ENCODE measurements at regions not wholly inside any gene's neighbourhood (a gene's known extent, or its start where the extent isn't known, plus 50 kb on each side); places are given as distances from the start of the nearest gene placed in this dataset.
A peak's percentile ranks its signal among the peaks of the same experiment; 100 is the strongest.

GRCh38 chr1:60971330-60971729 lies 111.0 kb upstream of the NFIA start:
- no peak overlapping the region for H3K27ac Mint-ChIP-seq
- H3K4me3 Mint-ChIP-seq = no peak overlapping the region
- H3K9me3 Mint-ChIP-seq = peaks cover 7 to 12% (median 8%) of the 10 kb centered on the region in 7 donors
- DNase-seq = no peak
- WGBS (ENCODE audit: insufficient coverage) = 100% methylated on average over 1 of the region's 2 CpGs
- Histone ChIP-seq H3K9ac (ENCODE audit: insufficient read depth, low read length, poor library complexity, severe bottlenecking) (no peak overlapping the region), H3K4me1 (ENCODE audit: control insufficient read depth in 1 of 2, insufficient read depth in 2 of 2, low read length in 2 of 2) (no peaks in the 10 kb centered on the region), H3K4me3 (replicated peaks in 1 of 3; ENCODE audit: low read depth in 2 of 3, low read length in 3 of 3) (no peak overlapping the region), H2AFZ (ENCODE audit: insufficient read depth, low read depth, low read length, poor library complexity, severe bottlenecking) (no peak overlapping the region), H3K79me2 (ENCODE audit: insufficient read depth, low read length) (no peaks in the 10 kb centered on the region), H3K9me3 (replicated peaks in 1 of 2; ENCODE audit: control insufficient read depth in 1 of 2, insufficient read depth in 1 of 2, low read length in 2 of 2) (peaks cover 2 to 9% of the 10 kb centered on the region in 2 donors), H3K27me3 (ENCODE audit: control insufficient read depth in 2 of 2, insufficient read depth in 2 of 2, low read length in 2 of 2) (no peaks in the 10 kb centered on the region), H3K4me2 (replicated peaks; ENCODE audit: extremely low read depth, low read length, poor library complexity, severe bottlenecking) (no peak overlapping the region), H3K36me3 (replicated peaks in 1 of 2; ENCODE audit: control insufficient read depth in 1 of 2, insufficient read depth in 2 of 2, low read length in 2 of 2) (no peaks in the 10 kb centered on the region), H4K20me1 (ENCODE audit: insufficient read depth, low read length) (no peaks in the 10 kb centered on the region), H3K27ac (ENCODE audit: low read depth in 1 of 2, low read length in 2 of 2) (no peak overlapping the region)
- no peaks in the 10 kb centered on the region for H3K36me3 Mint-ChIP-seq
- TF ChIP-seq CTCF (IDR thresholded peaks at IDR 0.05) = no peak
- H3K4me1 Mint-ChIP-seq = no peaks in the 10 kb centered on the region
- peaks cover 1 to 4% (median 2%) of the 10 kb centered on the region in 3 donors for H3K27me3 Mint-ChIP-seq (ENCODE audit: low read depth in 3 of 3)
- intact Hi-C loops (cut with micrococcal nuclease) = no loop called here

- no peak overlapping the region for H3K27ac Mint-ChIP-seq
- Histone ChIP-seq H3K4me3 (replicated peaks in 1 of 3; ENCODE audit: low read depth in 2 of 3, low read length in 3 of 3) (no peak overlapping the region), H3K9me3 (replicated peaks in 1 of 2; ENCODE audit: control insufficient read depth in 1 of 2, insufficient read depth in 1 of 2, low read length in 2 of 2) (peaks cover 15 to 19% of the 10 kb centered on the region in 2 donors), H3K4me2 (replicated peaks; ENCODE audit: extremely low read depth, low read length, poor library complexity, severe bottlenecking) (no peak overlapping the region), H3K27ac (ENCODE audit: low read depth in 1 of 2, low read length in 2 of 2) (no peak overlapping the region), H3K36me3 (replicated peaks in 1 of 2; ENCODE audit: control insufficient read depth in 1 of 2, insufficient read depth in 2 of 2, low read length in 2 of 2) (no peaks in the 10 kb centered on the region), H2AFZ (ENCODE audit: insufficient read depth, low read depth, low read length, poor library complexity, severe bottlenecking) (no peak overlapping the region), H3K4me1 (ENCODE audit: control insufficient read depth in 1 of 2, insufficient read depth in 2 of 2, low read length in 2 of 2) (no peaks in the 10 kb centered on the region), H3K9ac (ENCODE audit: insufficient read depth, low read length, poor library complexity, severe bottlenecking) (no peak overlapping the region), H3K79me2 (ENCODE audit: insufficient read depth, low read length) (no peaks in the 10 kb centered on the region), H4K20me1 (ENCODE audit: insufficient read depth, low read length) (no peaks in the 10 kb centered on the region), H3K27me3 (ENCODE audit: control insufficient read depth in 2 of 2, insufficient read depth in 2 of 2, low read length in 2 of 2) (no peaks in the 10 kb centered on the region)
- no peak overlapping the region for H3K4me3 Mint-ChIP-seq
- H3K9me3 Mint-ChIP-seq = peaks cover 13 to 24% (median 21%) of the 10 kb centered on the region in 7 donors
- H3K4me1 Mint-ChIP-seq = no peaks in the 10 kb centered on the region
- 67% methylated on average over 3 of the region's 9 CpGs for WGBS (ENCODE audit: insufficient coverage)
- TF ChIP-seq CTCF (IDR thresholded peaks at IDR 0.05) = peak; percentile 13
- no peaks in the 10 kb centered on the region for H3K36me3 Mint-ChIP-seq
- peaks cover 1 to 4% (median 2%) of the 10 kb centered on the region in 3 donors for H3K27me3 Mint-ChIP-seq (ENCODE audit: low read depth in 3 of 3)
- intact Hi-C loops (cut with micrococcal nuclease) = no loop called here
- no peak for DNase-seq
Observed at GRCh38 chr1:60969971-60970509, 112.3 kb upstream of the NFIA start.
